ENCODE measurements at regions not wholly inside any gene's neighbourhood (a gene's known extent, or its start where the extent isn't known, plus 50 kb on each side); places are given as distances from the start of the nearest gene placed in this dataset.

GRCh38 chr21:16437586-16437985 lies 707.8 kb downstream of the USP25 start:
- TF ChIP-seq CTCF (IDR thresholded peaks at IDR 0.05) = no peak
- TF ChIP-seq POLR2A (IDR thresholded peaks at IDR 0.05) = no peak
- no peak for TF ChIP-seq EP300 (IDR thresholded peaks at IDR 0.05)
